GM12878 (cell line): ENCODE measurements at regions not wholly inside any gene's neighbourhood (a gene's known extent, or its start where the extent isn't known, plus 50 kb on each side); places are given as distances from the start of the nearest gene placed in this dataset.
A peak's percentile ranks its signal among the peaks of the same experiment; 100 is the strongest.

Source experiments
- CBFB ChIP-seq: IDR thresholded peaks from 2 replicates; pipeline ENCODE4 v1.6.1; 2016; ENCODE audit warnings: antibody characterized with exemption, low read depth
- CHD1 ChIP-seq: IDR thresholded peaks from 2 replicates; pipeline ENCODE4 v1.6.1; 2012; ENCODE audit warnings: low read depth, low read length, improper control_type of control experiment
- EGR1 ChIP-seq, 2 experiments: IDR thresholded peaks; 1 replicate in 1 of 2; 2 replicates in 1 of 2; pipeline ENCODE4 v1.6.1; 2011 to 2012; ENCODE audit warnings: low read depth in 2 of 2, low read length in 2 of 2, borderline replicate concordance in 1 of 2, mild to moderate bottlenecking in 1 of 2, moderate library complexity in 1 of 2
- HCFC1 ChIP-seq: fragments of 150-350 bp; IDR thresholded peaks from 2 replicates; pipeline ENCODE4 v1.6.1; 2014; ENCODE audit warnings: low read length
- IKZF2 ChIP-seq, 2 experiments: fragments of 450-650 bp; IDR thresholded peaks; 2 replicates each; pipeline ENCODE4 v1.6.1; 2017; ENCODE audit warnings: mild to moderate bottlenecking in 2 of 2, moderate library complexity in 2 of 2
- KLF5 ChIP-seq: fragments of 450-650 bp; IDR thresholded peaks from 2 replicates; pipeline ENCODE4 v1.6.1; 2014; ENCODE audit warnings: mild to moderate bottlenecking; ENCODE audit not compliant: partially characterized antibody
- MEF2B ChIP-seq: fragments of 450-650 bp; IDR thresholded peaks from 2 replicates; pipeline ENCODE4 v1.6.1; 2018; ENCODE audit warnings: mild to moderate bottlenecking, moderate library complexity; ENCODE audit not compliant: partially characterized antibody, poor library complexity, severe bottlenecking
- MTA3 ChIP-seq: IDR thresholded peaks from 2 replicates; pipeline ENCODE4 v1.6.1; 2012; ENCODE audit warnings: low read length, inconsistent platforms, borderline replicate concordance
- NBN ChIP-seq: fragments of 450-650 bp; IDR thresholded peaks from 2 replicates; pipeline ENCODE4 v1.6.1; 2016
- POLR2AphosphoS2 ChIP-seq: IDR thresholded peaks from 2 replicates; pipeline ENCODE4 v1.6.1; 2011; ENCODE audit warnings: low read depth, mild to moderate bottlenecking, low read length, improper control_type of control experiment, moderate library complexity
- RAD21 ChIP-seq: IDR thresholded peaks from 2 replicates; pipeline ENCODE4 v1.6.1; 2011; ENCODE audit warnings: mild to moderate bottlenecking, low read depth, low read length, moderate library complexity; ENCODE audit not compliant: insufficient read depth
- RUNX3 ChIP-seq: IDR thresholded peaks from 2 replicates; pipeline ENCODE4 v1.6.1; 2012; ENCODE audit warnings: low read length, inconsistent platforms
- SP1 ChIP-seq: IDR thresholded peaks from one replicate; pipeline ENCODE4 v1.6.1; 2011; ENCODE audit warnings: low read depth, low read length
- SPI1 ChIP-seq: IDR thresholded peaks from 2 replicates; pipeline ENCODE4 v1.6.1; 2011; ENCODE audit warnings: low read depth, mild to moderate bottlenecking, low read length, moderate library complexity, borderline replicate concordance; ENCODE audit not compliant: insufficient read depth
- WRNIP1 ChIP-seq: IDR thresholded peaks from 2 replicates; pipeline ENCODE4 v1.6.1; 2011; ENCODE audit warnings: low read depth, low read length, improper control_type of control experiment, borderline replicate concordance
- ZNF274 ChIP-seq: IDR thresholded peaks from one replicate; pipeline ENCODE4 v1.8.0; 2011; ENCODE audit not compliant: insufficient read length, insufficient read depth
- TF ChIP-seq, protein P1 (sequence below): IDR thresholded peaks from 2 replicates; pipeline ENCODE4 v1.6.1; 2012; ENCODE audit warnings: low read depth, low read length, improper control_type of control experiment
- TF ChIP-seq, protein P2 (sequence below): IDR thresholded peaks from 2 replicates; pipeline ENCODE4 v1.6.1; 2012; ENCODE audit warnings: low read depth, low read length, improper control_type of control experiment
- TF ChIP-seq, protein P3 (sequence below): fragments of 150-350 bp; IDR thresholded peaks from 2 replicates; pipeline ENCODE4 v1.6.1; 2014; ENCODE audit warnings: mild to moderate bottlenecking, low read depth, low read length
- TF ChIP-seq, protein P4 (sequence below): fragments of 450-650 bp; IDR thresholded peaks from 2 replicates; pipeline ENCODE4 v1.6.1; 2017; ENCODE audit warnings: mild to moderate bottlenecking
- TF ChIP-seq, protein P5 (sequence below): fragments of 450-650 bp; IDR thresholded peaks from 2 replicates; pipeline ENCODE4 v1.6.1; 2017; ENCODE audit warnings: mild to moderate bottlenecking, moderate library complexity

DNA sequence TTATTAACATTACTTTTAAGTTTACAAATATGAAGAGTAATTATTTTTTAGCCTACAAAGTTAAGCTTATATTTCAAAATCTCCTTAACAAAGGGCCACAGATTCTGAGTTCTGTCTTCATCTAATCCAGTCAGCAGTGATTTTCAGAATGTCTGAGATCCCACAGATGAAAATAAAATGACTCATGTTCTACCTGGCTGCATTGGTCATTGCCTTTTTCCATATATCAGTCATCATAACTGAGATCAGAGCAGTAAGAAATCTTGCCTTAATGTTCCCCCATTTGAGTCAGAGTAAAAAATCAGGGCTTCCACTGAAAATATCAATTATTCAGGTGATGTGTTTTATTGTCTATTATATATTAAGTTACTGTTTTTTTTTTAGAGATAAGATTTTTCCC is 416.1 kb downstream of the MRPL39 start (continued):
- TF ChIP-seq, protein P1, sequence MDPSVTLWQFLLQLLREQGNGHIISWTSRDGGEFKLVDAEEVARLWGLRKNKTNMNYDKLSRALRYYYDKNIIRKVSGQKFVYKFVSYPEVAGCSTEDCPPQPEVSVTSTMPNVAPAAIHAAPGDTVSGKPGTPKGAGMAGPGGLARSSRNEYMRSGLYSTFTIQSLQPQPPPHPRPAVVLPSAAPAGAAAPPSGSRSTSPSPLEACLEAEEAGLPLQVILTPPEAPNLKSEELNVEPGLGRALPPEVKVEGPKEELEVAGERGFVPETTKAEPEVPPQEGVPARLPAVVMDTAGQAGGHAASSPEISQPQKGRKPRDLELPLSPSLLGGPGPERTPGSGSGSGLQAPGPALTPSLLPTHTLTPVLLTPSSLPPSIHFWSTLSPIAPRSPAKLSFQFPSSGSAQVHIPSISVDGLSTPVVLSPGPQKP, result no peak
- no peak for TF ChIP-seq MTA3
- TF ChIP-seq KLF5, result no peak
- TF ChIP-seq NBN, result no peak
- TF ChIP-seq SP1, result no peak
- TF ChIP-seq, protein P2, sequence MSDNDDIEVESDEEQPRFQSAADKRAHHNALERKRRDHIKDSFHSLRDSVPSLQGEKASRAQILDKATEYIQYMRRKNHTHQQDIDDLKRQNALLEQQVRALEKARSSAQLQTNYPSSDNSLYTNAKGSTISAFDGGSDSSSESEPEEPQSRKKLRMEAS, result no peak
- TF ChIP-seq RAD21, result no peak
- no peak for TF ChIP-seq ZNF274
- TF ChIP-seq RUNX3, result peak; percentile 85
- TF ChIP-seq SPI1, result no peak
- TF ChIP-seq CBFB, result no peak
- no peak for TF ChIP-seq MEF2B
- TF ChIP-seq, protein P3, sequence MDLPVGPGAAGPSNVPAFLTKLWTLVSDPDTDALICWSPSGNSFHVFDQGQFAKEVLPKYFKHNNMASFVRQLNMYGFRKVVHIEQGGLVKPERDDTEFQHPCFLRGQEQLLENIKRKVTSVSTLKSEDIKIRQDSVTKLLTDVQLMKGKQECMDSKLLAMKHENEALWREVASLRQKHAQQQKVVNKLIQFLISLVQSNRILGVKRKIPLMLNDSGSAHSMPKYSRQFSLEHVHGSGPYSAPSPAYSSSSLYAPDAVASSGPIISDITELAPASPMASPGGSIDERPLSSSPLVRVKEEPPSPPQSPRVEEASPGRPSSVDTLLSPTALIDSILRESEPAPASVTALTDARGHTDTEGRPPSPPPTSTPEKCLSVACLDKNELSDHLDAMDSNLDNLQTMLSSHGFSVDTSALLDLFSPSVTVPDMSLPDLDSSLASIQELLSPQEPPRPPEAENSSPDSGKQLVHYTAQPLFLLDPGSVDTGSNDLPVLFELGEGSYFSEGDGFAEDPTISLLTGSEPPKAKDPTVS, result no peak
- TF ChIP-seq, protein P4, sequence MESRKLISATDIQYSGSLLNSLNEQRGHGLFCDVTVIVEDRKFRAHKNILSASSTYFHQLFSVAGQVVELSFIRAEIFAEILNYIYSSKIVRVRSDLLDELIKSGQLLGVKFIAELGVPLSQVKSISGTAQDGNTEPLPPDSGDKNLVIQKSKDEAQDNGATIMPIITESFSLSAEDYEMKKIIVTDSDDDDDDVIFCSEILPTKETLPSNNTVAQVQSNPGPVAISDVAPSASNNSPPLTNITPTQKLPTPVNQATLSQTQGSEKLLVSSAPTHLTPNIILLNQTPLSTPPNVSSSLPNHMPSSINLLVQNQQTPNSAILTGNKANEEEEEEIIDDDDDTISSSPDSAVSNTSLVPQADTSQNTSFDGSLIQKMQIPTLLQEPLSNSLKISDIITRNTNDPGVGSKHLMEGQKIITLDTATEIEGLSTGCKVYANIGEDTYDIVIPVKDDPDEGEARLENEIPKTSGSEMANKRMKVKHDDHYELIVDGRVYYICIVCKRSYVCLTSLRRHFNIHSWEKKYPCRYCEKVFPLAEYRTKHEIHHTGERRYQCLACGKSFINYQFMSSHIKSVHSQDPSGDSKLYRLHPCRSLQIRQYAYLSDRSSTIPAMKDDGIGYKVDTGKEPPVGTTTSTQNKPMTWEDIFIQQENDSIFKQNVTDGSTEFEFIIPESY, result no peak
- TF ChIP-seq EGR1 (IDR thresholded peaks at IDR 0.05; ENCODE audit: borderline replicate concordance in 1 of 2, low read depth in 2 of 2, low read length in 2 of 2), result no peak
- no peak for TF ChIP-seq POLR2AphosphoS2
- no peak for TF ChIP-seq CHD1
- TF ChIP-seq HCFC1, result no peak
- TF ChIP-seq IKZF2 (IDR thresholded peaks at IDR 0.05), result 0 out of 4 replicates have a peak, but pooled peaks of 1 of the 2 experiments have one; percentile 19
- TF ChIP-seq, protein P5, sequence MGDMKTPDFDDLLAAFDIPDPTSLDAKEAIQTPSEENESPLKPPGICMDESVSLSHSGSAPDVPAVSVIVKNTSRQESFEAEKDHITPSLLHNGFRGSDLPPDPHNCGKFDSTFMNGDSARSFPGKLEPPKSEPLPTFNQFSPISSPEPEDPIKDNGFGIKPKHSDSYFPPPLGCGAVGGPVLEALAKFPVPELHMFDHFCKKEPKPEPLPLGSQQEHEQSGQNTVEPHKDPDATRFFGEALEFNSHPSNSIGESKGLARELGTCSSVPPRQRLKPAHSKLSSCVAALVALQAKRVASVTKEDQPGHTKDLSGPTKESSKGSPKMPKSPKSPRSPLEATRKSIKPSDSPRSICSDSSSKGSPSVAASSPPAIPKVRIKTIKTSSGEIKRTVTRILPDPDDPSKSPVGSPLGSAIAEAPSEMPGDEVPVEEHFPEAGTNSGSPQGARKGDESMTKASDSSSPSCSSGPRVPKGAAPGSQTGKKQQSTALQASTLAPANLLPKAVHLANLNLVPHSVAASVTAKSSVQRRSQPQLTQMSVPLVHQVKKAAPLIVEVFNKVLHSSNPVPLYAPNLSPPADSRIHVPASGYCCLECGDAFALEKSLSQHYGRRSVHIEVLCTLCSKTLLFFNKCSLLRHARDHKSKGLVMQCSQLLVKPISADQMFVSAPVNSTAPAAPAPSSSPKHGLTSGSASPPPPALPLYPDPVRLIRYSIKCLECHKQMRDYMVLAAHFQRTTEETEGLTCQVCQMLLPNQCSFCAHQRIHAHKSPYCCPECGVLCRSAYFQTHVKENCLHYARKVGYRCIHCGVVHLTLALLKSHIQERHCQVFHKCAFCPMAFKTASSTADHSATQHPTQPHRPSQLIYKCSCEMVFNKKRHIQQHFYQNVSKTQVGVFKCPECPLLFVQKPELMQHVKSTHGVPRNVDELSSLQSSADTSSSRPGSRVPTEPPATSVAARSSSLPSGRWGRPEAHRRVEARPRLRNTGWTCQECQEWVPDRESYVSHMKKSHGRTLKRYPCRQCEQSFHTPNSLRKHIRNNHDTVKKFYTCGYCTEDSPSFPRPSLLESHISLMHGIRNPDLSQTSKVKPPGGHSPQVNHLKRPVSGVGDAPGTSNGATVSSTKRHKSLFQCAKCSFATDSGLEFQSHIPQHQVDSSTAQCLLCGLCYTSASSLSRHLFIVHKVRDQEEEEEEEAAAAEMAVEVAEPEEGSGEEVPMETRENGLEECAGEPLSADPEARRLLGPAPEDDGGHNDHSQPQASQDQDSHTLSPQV, result no peak
- no peak for TF ChIP-seq WRNIP1
